Esophagus muscularis mucosa (tissue), 4 donors: ENCODE measurements at regions not wholly inside any gene's neighbourhood (a gene's known extent, or its start where the extent isn't known, plus 50 kb on each side); places are given as distances from the start of the nearest gene placed in this dataset.

Source experiments
- DNase-seq: peaks from one replicate; pipeline ENCODE4 v3.0.0-alpha.2; 2017; ENCODE audit errors: extremely low spot score
- H3K27ac ChIP-seq, 4 donors: fragments of 200-600 bp; sonication (generic); replicated peaks in 1 of 4; 1 replicate in 3 of 4; 2 replicates in 1 of 4; pipeline ENCODE4 v1.5.1; 2016 to 2019; ENCODE audit warnings: mild to moderate bottlenecking in 1 of 4
- H3K27me3 ChIP-seq, 4 donors: fragments of 200-600 bp; sonication (generic); one replicate each; pipeline versions ENCODE4 v1.5.1 to v1.6.0; 2016 to 2019
- H3K36me3 ChIP-seq, 4 donors: fragments of 200-600 bp; sonication (generic); one replicate each; pipeline ENCODE4 v1.5.1; 2016 to 2019
- H3K4me1 ChIP-seq, 4 donors: fragments of 200-600 bp; sonication (generic); one replicate each; pipeline ENCODE4 v1.5.1; 2016 to 2019
- H3K4me3 ChIP-seq, 4 donors: fragments of 200-600 bp; sonication (generic); 1 replicate in 2 of 4; 2 replicates in 2 of 4; pipeline ENCODE4 v1.5.1; 2016 to 2019; ENCODE audit warnings: mild to moderate bottlenecking in 4 of 4, moderate library complexity in 1 of 4
- H3K9me3 ChIP-seq, 4 donors: fragments of 200-600 bp; sonication (generic); 1 replicate in 3 of 4; 2 replicates in 1 of 4; pipeline ENCODE4 v1.5.1; 2016 to 2019
- CTCF ChIP-seq, 3 experiments: fragments of 200-600 bp in 2 of 3; fragments of 450-650 bp in 1 of 3; sonication (generic) in 2 of 3; IDR thresholded peaks; one replicate each; pipeline ENCODE4 v1.5.1; 2017 to 2019; ENCODE audit warnings: antibody characterized with exemption in 3 of 3, mild to moderate bottlenecking in 2 of 3, moderate library complexity in 1 of 3
- EP300 ChIP-seq: sonication (generic); formaldehyde crosslinking; IDR thresholded peaks from one replicate; pipeline ENCODE4 v1.6.1; 2017; ENCODE audit warnings: antibody characterized with exemption
- POLR2A ChIP-seq: fragments of 450-650 bp; IDR thresholded peaks from one replicate; pipeline ENCODE4 v1.6.1; 2017; ENCODE audit warnings: antibody characterized with exemption, moderate library complexity, mild to moderate bottlenecking, low read depth
- POLR2AphosphoS5 ChIP-seq, 2 donors: sonication (generic); formaldehyde crosslinking; IDR thresholded peaks; one replicate each; pipeline ENCODE4 v1.6.1; 2017; ENCODE audit warnings: antibody characterized with exemption in 2 of 2
- WGBS: methylation state at CpG from one replicate; pipeline ENCODE4 v1.1.5; 2018; 5-methylcytosine and 5-hydroxymethylcytosine counted together
- intact Hi-C: fragments of 100-400 bp; cut with DNase I; formaldehyde crosslinking; loops from one replicate; pipeline ENCODE4 v1.15.1; 2023

- intact Hi-C loops, result no loop called here
- Histone ChIP-seq H3K9me3 (no peaks in the 10 kb centered on the region), H3K27me3 (no peaks in the 10 kb centered on the region), H3K27ac (no peak overlapping the region), H3K4me1 (peaks cover 0 to 10% (median 2%) of the 10 kb centered on the region in 4 donors), H3K36me3 (peaks cover 0 to 9% (median 0%) of the 10 kb centered on the region in 4 donors), H3K4me3 (no peak overlapping the region)
- no peak for DNase-seq
- TF ChIP-seq POLR2AphosphoS5 (IDR thresholded peaks at IDR 0.05) (no peak), CTCF (IDR thresholded peaks at IDR 0.05) (no peak), EP300 (no peak), POLR2A (no peak)
- 82% methylated on average over 2 of the region's 2 CpGs for WGBS
These were observed 82.8 kb downstream of the BLID start for GRCh38 chr11:122033193-122033592.

GRCh38 chr11:122032317-122032716, 83.7 kb downstream of the BLID start:
- DNase-seq, result no peak
- no peak for TF ChIP-seq EP300
- TF ChIP-seq POLR2AphosphoS5 (IDR thresholded peaks at IDR 0.05), result peak in 1 of 2 donors; percentile 22
- no peak for TF ChIP-seq CTCF (IDR thresholded peaks at IDR 0.05)
- no peak for TF ChIP-seq POLR2A
- Histone ChIP-seq H3K9me3 (no peaks in the 10 kb centered on the region), H3K4me1 (peaks cover 0 to 9% (median 0%) of the 10 kb centered on the region in 4 donors), H3K27ac (no peak overlapping the region), H3K27me3 (no peaks in the 10 kb centered on the region), H3K4me3 (no peak overlapping the region), H3K36me3 (peaks cover 0 to 15% (median 0%) of the 10 kb centered on the region in 4 donors)
- intact Hi-C loops, result no loop called here
- 89% methylated on average over 3 of the region's 3 CpGs for WGBS

- no peaks in the 10 kb centered on the region for H3K27me3 ChIP-seq
- intact Hi-C loops, result no loop called here
- no peak overlapping the region for H3K27ac ChIP-seq
- H3K9me3 ChIP-seq, result no peaks in the 10 kb centered on the region
- TF ChIP-seq EP300 (no peak), CTCF (IDR thresholded peaks at IDR 0.05) (no peak), POLR2AphosphoS5 (IDR thresholded peaks at IDR 0.05) (no peak), POLR2A (no peak)
- H3K4me1 ChIP-seq, result peaks cover 0 to 9% (median 0%) of the 10 kb centered on the region in 4 donors
- no peak overlapping the region for H3K4me3 ChIP-seq
- 91% methylated on average over 1 of the region's 1 CpG for WGBS
- no peak for DNase-seq
- H3K36me3 ChIP-seq, result peaks cover 0 to 15% (median 0%) of the 10 kb centered on the region in 4 donors
These were observed 84.2 kb downstream of the BLID start for GRCh38 chr11:122031813-122032212.

- intact Hi-C loops, result no loop called here
These were observed 85.7 kb downstream of the BLID start for GRCh38 chr11:122030286-122030685.

More at GRCh38 chr11:122030286-122030685, 85.7 kb downstream of the BLID start:
- Histone ChIP-seq H3K4me3 (no peak overlapping the region), H3K9me3 (no peaks in the 10 kb centered on the region), H3K27me3 (no peaks in the 10 kb centered on the region), H3K36me3 (peaks cover 0 to 15% (median 0%) of the 10 kb centered on the region in 4 donors), H3K27ac (no peak overlapping the region), H3K4me1 (peaks cover 0 to 2% (median 0%) of the 10 kb centered on the region in 4 donors)
- no peak for DNase-seq
- WGBS, result 79% methylated on average over 3 of the region's 3 CpGs
- TF ChIP-seq CTCF (IDR thresholded peaks at IDR 0.05) (no peak), POLR2AphosphoS5 (IDR thresholded peaks at IDR 0.05) (no peak), EP300 (no peak), POLR2A (no peak)
